OCI-LY7 (cell line): ENCODE measurements at regions not wholly inside any gene's neighbourhood (a gene's known extent, or its start where the extent isn't known, plus 50 kb on each side); places are given as distances from the start of the nearest gene placed in this dataset.

Experiments
- BruUV-seq: library from RNA; stranded (reverse); fragments of 400-500 nt; replicated peaks from 2 replicates; lab custom pipeline; 2021; lab: Mats Ljungman, UMichigan
- CTCF ChIA-PET: fragments of 300-600 bp; sonication (Branson Sonifier 250); formaldehyde crosslinking; loops from one replicate; lab custom pipeline; 2022; ENCODE audit warnings: antibody characterized with exemption; ENCODE audit not compliant: unreplicated experiment; lab: Charles Lee
- POLR2A ChIA-PET: fragments of 300-600 bp; sonication (Branson Sonifier 250); formaldehyde crosslinking; loops from one replicate; lab custom pipeline; 2022; ENCODE audit warnings: antibody characterized with exemption; lab: Charles Lee
- DNase-seq: peaks from one replicate; pipeline ENCODE4 v3.0.0-alpha.2; 2015; ENCODE audit warnings: low spot score
- H2AFZ ChIP-seq: fragments of 200-600 bp; sonication (generic), shearing (Covaris generic); 2 replicates; pipeline ENCODE4 v1.6.1; 2014; ENCODE audit warnings: mild to moderate bottlenecking, antibody characterized with exemption, low read length, moderate library complexity
- H3K27ac ChIP-seq: fragments of 200-600 bp; sonication (generic); 2 replicates; pipeline ENCODE4 v1.5.1; 2014; ENCODE audit warnings: mixed run types, low read depth, mild to moderate bottlenecking, moderate library complexity, low read length, inconsistent platforms; ENCODE audit not compliant: poor library complexity, severe bottlenecking
- H3K36me3 ChIP-seq: fragments of 200-600 bp; sonication (generic); 2 replicates; pipeline ENCODE4 v1.6.1; 2014; ENCODE audit warnings: mild to moderate bottlenecking, antibody characterized with exemption, low read length, moderate library complexity, mixed read lengths; ENCODE audit not compliant: insufficient read depth
- H3K4me1 ChIP-seq: fragments of 200-600 bp; sonication (generic); 2 replicates; pipeline ENCODE4 v1.5.1; 2014; ENCODE audit warnings: mild to moderate bottlenecking, low read length; ENCODE audit not compliant: insufficient read depth, poor library complexity, severe bottlenecking
- H3K4me2 ChIP-seq: fragments of 200-600 bp; sonication (generic); 2 replicates; pipeline ENCODE4 v1.6.1; 2014; ENCODE audit warnings: mild to moderate bottlenecking, low read length
- H3K4me3 ChIP-seq: fragments of 200-600 bp; sonication (generic); 2 replicates; pipeline ENCODE4 v1.5.1; 2014; ENCODE audit warnings: mild to moderate bottlenecking, low read depth, low read length; ENCODE audit not compliant: poor library complexity, severe bottlenecking
- H3K79me2 ChIP-seq: fragments of 200-600 bp; sonication (generic); 2 replicates; pipeline ENCODE4 v1.6.1; 2016; ENCODE audit warnings: low read depth, mild to moderate bottlenecking, low read length, moderate library complexity, mixed read lengths; ENCODE audit not compliant: insufficient read depth
- H3K9me2 ChIP-seq: fragments of 200-600 bp; sonication (generic); 2 replicates; pipeline ENCODE4 v1.6.1; 2016; ENCODE audit warnings: mild to moderate bottlenecking, low read length, mixed read lengths; ENCODE audit not compliant: insufficient read depth
- H3K9me3 ChIP-seq: fragments of 200-600 bp; sonication (generic); 2 replicates; pipeline ENCODE4 v1.6.1; 2014; ENCODE audit warnings: mild to moderate bottlenecking, mixed run types, low read length, mixed read lengths
- H4K20me1 ChIP-seq: fragments of 200-600 bp; sonication (generic); 2 replicates; pipeline ENCODE4 v1.6.1; 2014; ENCODE audit warnings: mild to moderate bottlenecking, antibody characterized with exemption, low read length, moderate library complexity, mixed read lengths; ENCODE audit not compliant: insufficient read depth
- CTCF ChIP-seq: fragments of 200-600 bp; sonication (generic); conservative IDR thresholded peaks from 2 replicates; pipeline ENCODE4 v1.5.1; 2014; ENCODE audit warnings: mild to moderate bottlenecking, antibody characterized with exemption, low read length, moderate library complexity, mixed read lengths
- EZH2phosphoT487 ChIP-seq: fragments of 200-600 bp; sonication (generic); IDR thresholded peaks from 2 replicates; pipeline ENCODE4 v1.6.1; 2018; ENCODE audit warnings: low read depth, borderline replicate concordance, mild to moderate bottlenecking, mixed run types, antibody characterized with exemption, low read length, moderate library complexity, mixed read lengths
- intact Hi-C: fragments of 100-400 bp; cut with micrococcal nuclease; formaldehyde crosslinking; loops from one replicate; pipeline ENCODE4 v1.10.0; 2022; ENCODE audit not compliant: unreplicated experiment

DNA sequence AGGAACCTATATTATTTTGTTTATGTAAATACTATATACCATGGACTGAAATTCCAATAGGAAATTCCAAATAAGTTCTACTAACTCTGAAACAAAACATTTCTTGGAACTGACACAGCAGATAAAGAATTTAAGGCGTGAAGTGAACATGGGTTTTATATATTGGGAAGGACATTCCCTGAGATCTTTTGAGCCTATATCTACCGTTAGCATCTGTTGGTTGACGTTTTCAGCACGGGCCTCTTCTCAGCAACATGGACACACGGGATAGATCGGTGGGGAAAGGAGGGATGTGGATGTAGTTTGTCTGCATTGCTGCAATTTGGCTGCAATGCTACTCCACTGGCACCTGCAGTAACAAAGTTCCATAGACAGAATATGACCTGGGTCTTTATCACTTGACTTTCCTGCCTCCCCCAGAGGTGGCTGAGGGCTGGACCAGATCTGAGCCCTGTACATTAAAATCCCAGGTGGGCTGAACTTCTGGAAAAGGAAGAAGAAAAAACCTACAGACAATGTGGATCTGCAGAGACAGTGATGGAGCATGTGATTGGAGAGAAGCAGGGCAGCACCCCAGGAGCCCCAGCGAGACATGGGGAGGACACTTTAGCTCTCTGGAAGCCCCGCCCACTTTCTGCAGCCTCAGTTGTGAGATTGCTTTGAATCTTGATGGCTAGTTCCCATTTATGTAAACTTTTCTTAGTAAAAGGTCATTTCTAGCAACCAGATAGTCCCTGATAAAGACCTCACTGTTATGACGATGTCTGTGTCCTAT is 91.2 kb upstream of the CPEB4 start:
- Histone ChIP-seq H2AFZ (no peak overlapping the region), H3K9me3 (no peaks in the 10 kb centered on the region), H3K4me2 (no peak overlapping the region), H3K4me1 (peaks cover 16% of the 10 kb centered on the region), H3K79me2 (no peaks in the 10 kb centered on the region), H3K27ac (no peak overlapping the region), H4K20me1 (no peaks in the 10 kb centered on the region), H3K4me3 (no peak overlapping the region), H3K36me3 (no peaks in the 10 kb centered on the region), H3K9me2 (no peaks in the 10 kb centered on the region)
- intact Hi-C loops: no loop called here
- no TSS peak for BruUV-seq
- ChIA-PET CTCF (interaction anchor here (1.0 to 1.4 kb wide), 2 partner anchors 10 to 13 kb away, joined by 3 to 4 read pairs; no protein-coding TSS in a partner anchor), POLR2A (interaction anchor here (0.6 to 1.8 kb wide), 12 partner anchors 10 to 1280 kb away, joined by 3 to 9 read pairs (median 4); no protein-coding TSS in a partner anchor)
- no peak for DNase-seq
- TF ChIP-seq CTCF: no peak

- intact Hi-C loops: no loop called here
- ChIA-PET POLR2A (interaction anchor here (0.6 to 2.3 kb wide), 4 partner anchors 11 to 126 kb away, joined by 3 to 9 read pairs (median 3); no protein-coding TSS in a partner anchor), CTCF (no interaction called here)
- Histone ChIP-seq H4K20me1 (no peaks in the 10 kb centered on the region), H3K36me3 (no peaks in the 10 kb centered on the region), H3K27ac (no peak overlapping the region), H3K9me2 (no peaks in the 10 kb centered on the region), H3K79me2 (no peaks in the 10 kb centered on the region), H2AFZ (no peak overlapping the region), H3K4me2 (no peak overlapping the region), H3K9me3 (no peaks in the 10 kb centered on the region), H3K4me3 (no peak overlapping the region), H3K4me1 (peaks cover 15% of the 10 kb centered on the region)
- no peak for DNase-seq
- TF ChIP-seq EZH2phosphoT487 (no peak), CTCF (no peak)
- no TSS peak for BruUV-seq
Observed at GRCh38 chr5:173798127-173798810, 89.9 kb upstream of the CPEB4 start.

- H3K27ac ChIP-seq: no peak overlapping the region
- H3K9me2 ChIP-seq: no peaks in the 10 kb centered on the region
- no peak overlapping the region for H3K4me2 ChIP-seq
- H3K36me3 ChIP-seq: no peaks in the 10 kb centered on the region
- BruUV-seq: no TSS peak
- CTCF ChIA-PET: no interaction called here
- TF ChIP-seq CTCF: no peak
- no peak for TF ChIP-seq EZH2phosphoT487
- H2AFZ ChIP-seq: no peak overlapping the region
- POLR2A ChIA-PET: no interaction called here
- H3K9me3 ChIP-seq: peaks cover 6% of the 10 kb centered on the region; the same call in 1 of the 2 replicates
- no peaks in the 10 kb centered on the region for H4K20me1 ChIP-seq
- H3K79me2 ChIP-seq: no peaks in the 10 kb centered on the region
- no peak overlapping the region for H3K4me3 ChIP-seq
- intact Hi-C loops: no loop called here
- peaks cover 3% of the 10 kb centered on the region for H3K4me1 ChIP-seq
- DNase-seq: no peak
Observed at GRCh38 chr5:173800340-173800739, 87.8 kb upstream of the CPEB4 start.
